ENCODE measurements at regions not wholly inside any gene's neighbourhood (a gene's known extent, or its start where the extent isn't known, plus 50 kb on each side); places are given as distances from the start of the nearest gene placed in this dataset.
A peak's percentile ranks its signal among the peaks of the same experiment; 100 is the strongest.

DNA sequence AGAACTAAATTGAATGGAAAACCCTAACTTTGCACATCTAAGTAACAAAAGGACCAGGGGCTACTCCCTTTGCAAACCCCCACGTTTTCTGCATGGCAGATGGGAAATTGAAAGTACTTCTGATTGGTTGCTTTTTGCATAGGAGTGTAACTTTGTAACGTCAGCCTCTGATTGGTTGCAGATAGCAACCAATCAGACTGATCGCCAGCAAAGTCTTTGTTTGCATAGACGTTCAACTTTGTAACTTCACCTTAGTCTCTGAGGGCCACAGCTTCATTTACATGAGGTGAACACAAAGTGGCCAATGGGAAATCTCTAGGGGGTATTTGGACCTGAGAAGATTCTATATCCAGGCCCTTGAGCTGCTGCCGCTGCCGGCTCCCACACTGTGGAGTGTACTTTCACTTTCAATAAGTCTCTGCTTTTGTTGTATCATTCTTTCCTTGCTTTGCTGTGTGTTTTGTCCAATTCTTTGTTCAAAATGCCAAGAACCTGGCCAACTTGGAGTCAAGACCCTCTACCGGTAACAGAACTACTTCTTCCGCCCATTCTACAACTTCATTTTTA lies 102.5 kb upstream of the PRICKLE1 start:
- Histone ChIP-seq H3K4me3 (replicated peaks; ENCODE audit: insufficient read depth, low read length) (no peak overlapping the region), H3K27me3 (ENCODE audit: insufficient read depth, poor library complexity, severe bottlenecking) (no peaks in the 10 kb centered on the region), H3K27ac (replicated peaks) (no peak overlapping the region)
- TF ChIP-seq SPI1 (IDR thresholded peaks at IDR 0.05; ENCODE audit: borderline replicate concordance, low read depth) = no peak
- TF ChIP-seq GABPA (IDR thresholded peaks at IDR 0.05; ENCODE audit: low read depth) = no peak
- TF ChIP-seq, protein P1, sequence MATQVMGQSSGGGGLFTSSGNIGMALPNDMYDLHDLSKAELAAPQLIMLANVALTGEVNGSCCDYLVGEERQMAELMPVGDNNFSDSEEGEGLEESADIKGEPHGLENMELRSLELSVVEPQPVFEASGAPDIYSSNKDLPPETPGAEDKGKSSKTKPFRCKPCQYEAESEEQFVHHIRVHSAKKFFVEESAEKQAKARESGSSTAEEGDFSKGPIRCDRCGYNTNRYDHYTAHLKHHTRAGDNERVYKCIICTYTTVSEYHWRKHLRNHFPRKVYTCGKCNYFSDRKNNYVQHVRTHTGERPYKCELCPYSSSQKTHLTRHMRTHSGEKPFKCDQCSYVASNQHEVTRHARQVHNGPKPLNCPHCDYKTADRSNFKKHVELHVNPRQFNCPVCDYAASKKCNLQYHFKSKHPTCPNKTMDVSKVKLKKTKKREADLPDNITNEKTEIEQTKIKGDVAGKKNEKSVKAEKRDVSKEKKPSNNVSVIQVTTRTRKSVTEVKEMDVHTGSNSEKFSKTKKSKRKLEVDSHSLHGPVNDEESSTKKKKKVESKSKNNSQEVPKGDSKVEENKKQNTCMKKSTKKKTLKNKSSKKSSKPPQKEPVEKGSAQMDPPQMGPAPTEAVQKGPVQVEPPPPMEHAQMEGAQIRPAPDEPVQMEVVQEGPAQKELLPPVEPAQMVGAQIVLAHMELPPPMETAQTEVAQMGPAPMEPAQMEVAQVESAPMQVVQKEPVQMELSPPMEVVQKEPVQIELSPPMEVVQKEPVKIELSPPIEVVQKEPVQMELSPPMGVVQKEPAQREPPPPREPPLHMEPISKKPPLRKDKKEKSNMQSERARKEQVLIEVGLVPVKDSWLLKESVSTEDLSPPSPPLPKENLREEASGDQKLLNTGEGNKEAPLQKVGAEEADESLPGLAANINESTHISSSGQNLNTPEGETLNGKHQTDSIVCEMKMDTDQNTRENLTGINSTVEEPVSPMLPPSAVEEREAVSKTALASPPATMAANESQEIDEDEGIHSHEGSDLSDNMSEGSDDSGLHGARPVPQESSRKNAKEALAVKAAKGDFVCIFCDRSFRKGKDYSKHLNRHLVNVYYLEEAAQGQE (IDR thresholded peaks at IDR 0.05; ENCODE audit: insufficient replicate concordance, low read depth) = no peak
- TF ChIP-seq POLR2AphosphoS5 (IDR thresholded peaks at IDR 0.05; ENCODE audit: low read depth) = no peak
- TF ChIP-seq, protein P2, sequence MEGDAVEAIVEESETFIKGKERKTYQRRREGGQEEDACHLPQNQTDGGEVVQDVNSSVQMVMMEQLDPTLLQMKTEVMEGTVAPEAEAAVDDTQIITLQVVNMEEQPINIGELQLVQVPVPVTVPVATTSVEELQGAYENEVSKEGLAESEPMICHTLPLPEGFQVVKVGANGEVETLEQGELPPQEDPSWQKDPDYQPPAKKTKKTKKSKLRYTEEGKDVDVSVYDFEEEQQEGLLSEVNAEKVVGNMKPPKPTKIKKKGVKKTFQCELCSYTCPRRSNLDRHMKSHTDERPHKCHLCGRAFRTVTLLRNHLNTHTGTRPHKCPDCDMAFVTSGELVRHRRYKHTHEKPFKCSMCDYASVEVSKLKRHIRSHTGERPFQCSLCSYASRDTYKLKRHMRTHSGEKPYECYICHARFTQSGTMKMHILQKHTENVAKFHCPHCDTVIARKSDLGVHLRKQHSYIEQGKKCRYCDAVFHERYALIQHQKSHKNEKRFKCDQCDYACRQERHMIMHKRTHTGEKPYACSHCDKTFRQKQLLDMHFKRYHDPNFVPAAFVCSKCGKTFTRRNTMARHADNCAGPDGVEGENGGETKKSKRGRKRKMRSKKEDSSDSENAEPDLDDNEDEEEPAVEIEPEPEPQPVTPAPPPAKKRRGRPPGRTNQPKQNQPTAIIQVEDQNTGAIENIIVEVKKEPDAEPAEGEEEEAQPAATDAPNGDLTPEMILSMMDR (IDR thresholded peaks at IDR 0.05; ENCODE audit: insufficient read depth, low read length) = no peak
- DNase-seq (ENCODE audit: low read depth in 1 of 2, low spot score in 1 of 2) = no peak

DNA sequence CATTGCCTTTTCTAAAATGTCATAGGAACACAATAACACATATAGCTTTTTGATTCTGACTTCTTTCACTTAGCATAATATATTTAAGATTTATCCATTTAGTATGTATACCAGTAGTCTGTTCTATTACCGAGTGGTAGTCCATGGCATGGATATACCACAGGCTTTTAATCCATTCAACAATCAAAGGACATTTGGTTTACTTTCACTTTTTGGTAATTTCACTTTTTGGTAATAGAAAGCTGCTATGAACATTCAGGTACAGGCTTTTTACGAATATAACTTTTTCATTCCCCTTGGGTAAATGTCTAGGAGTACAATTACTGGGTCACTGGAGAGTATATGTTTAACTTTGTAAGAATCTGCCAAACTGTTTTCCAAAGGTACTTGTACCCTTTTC lies 100.7 kb upstream of the PRICKLE1 start:
- DNase-seq (ENCODE audit: low read depth in 1 of 2, low spot score in 1 of 2) = no peak
- Histone ChIP-seq H3K27me3 (ENCODE audit: insufficient read depth, poor library complexity, severe bottlenecking) (no peaks in the 10 kb centered on the region), H3K4me3 (replicated peaks; ENCODE audit: insufficient read depth, low read length) (no peak overlapping the region), H3K27ac (replicated peaks) (no peak overlapping the region)
- TF ChIP-seq SPI1 (IDR thresholded peaks at IDR 0.05; ENCODE audit: borderline replicate concordance, low read depth) (no peak), POLR2AphosphoS5 (IDR thresholded peaks at IDR 0.05; ENCODE audit: low read depth) (no peak), GABPA (IDR thresholded peaks at IDR 0.05; ENCODE audit: low read depth) (no peak)
- TF ChIP-seq, protein P2 (IDR thresholded peaks at IDR 0.05; ENCODE audit: insufficient read depth, low read length) = no peak
- TF ChIP-seq, protein P1 (IDR thresholded peaks at IDR 0.05; ENCODE audit: insufficient replicate concordance, low read depth) = no peak

DNA sequence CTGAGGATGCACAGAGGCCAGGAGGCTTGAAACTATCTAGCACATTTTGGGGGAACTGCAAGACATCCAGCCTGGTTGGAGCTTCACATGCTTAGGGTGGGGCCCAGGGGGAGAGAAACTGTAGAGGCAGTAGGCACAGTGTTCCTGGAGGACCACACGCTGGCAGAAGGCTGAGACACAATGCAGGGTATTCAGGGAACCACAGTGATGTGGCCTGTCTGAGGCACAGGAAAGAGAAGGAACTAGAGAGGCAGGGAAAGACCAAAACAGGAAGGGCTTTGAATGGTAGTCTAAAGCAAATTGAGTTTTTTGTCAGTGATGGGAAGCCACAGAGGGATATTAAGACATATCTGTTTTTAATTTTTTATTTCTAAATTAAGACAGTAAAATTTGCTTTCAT lies 100.2 kb upstream of the PRICKLE1 start:
- no peak overlapping the region for H3K4me3 ChIP-seq (replicated peaks; ENCODE audit: insufficient read depth, low read length)
- no peak for DNase-seq (ENCODE audit: low read depth in 1 of 2, low spot score in 1 of 2)
- TF ChIP-seq SPI1 (IDR thresholded peaks at IDR 0.05; ENCODE audit: borderline replicate concordance, low read depth) = 0 out of 2 replicates have a peak, but pooled peaks have one; percentile 37
- TF ChIP-seq GABPA (IDR thresholded peaks at IDR 0.05; ENCODE audit: low read depth) = no peak
- no peaks in the 10 kb centered on the region for H3K27me3 ChIP-seq (ENCODE audit: insufficient read depth, poor library complexity, severe bottlenecking)
- H3K27ac ChIP-seq (replicated peaks) = no peak overlapping the region

DNA sequence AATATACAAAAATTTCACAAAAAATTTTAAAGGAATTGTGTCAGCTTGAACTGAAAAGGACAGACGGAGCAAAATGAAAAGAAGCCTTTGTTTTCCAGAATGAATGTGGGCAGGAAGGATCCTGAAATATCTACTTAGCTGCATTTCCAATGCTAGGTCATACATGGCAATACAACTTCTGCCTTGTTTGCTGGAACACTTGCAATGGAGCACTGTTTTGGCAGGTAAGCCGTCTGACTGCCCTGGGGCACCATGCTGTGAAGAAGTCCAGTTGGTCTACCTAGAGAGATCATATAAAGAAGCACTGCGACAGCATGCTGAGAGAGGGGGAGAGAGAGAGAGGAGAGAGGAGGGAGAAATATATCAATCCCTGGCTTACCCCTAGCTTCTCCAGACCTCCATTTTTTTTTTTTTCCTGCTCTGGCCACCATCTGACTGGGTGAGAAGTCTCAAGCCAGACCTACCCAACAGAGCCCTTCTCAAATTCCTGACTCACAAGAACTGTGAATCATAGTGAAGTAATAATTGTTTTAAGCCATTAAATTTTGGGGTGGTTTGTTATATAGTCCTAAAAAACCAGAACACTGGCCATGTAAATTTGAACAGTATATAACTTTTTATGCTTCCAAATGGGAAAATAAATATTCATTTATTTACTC lies 97.1 kb upstream of the PRICKLE1 start:
- DNase-seq (ENCODE audit: low read depth in 1 of 2, low spot score in 1 of 2) = no peak
- Histone ChIP-seq H3K4me3 (replicated peaks; ENCODE audit: insufficient read depth, low read length) (no peak overlapping the region), H3K27ac (replicated peaks) (no peak overlapping the region), H3K27me3 (ENCODE audit: insufficient read depth, poor library complexity, severe bottlenecking) (no peaks in the 10 kb centered on the region)
- TF ChIP-seq, protein P1 (IDR thresholded peaks at IDR 0.05; ENCODE audit: insufficient replicate concordance, low read depth) = no peak
- TF ChIP-seq POLR2AphosphoS5 (IDR thresholded peaks at IDR 0.05; ENCODE audit: low read depth) = no peak
- no peak for TF ChIP-seq GABPA (IDR thresholded peaks at IDR 0.05; ENCODE audit: low read depth)

Data from HL-60 (cell line).